ENCODE measurements at regions not wholly inside any gene's neighbourhood (a gene's known extent, or its start where the extent isn't known, plus 50 kb on each side); places are given as distances from the start of the nearest gene placed in this dataset.

- TF ChIP-seq EZH2 (IDR thresholded peaks at IDR 0.05; ENCODE audit: borderline replicate concordance, low read depth, low read length, severe bottlenecking) = no peak
- TF ChIP-seq CTCF (IDR thresholded peaks at IDR 0.05; ENCODE audit: extremely low read depth in 1 of 2, insufficient read depth in 1 of 2, low read depth in 1 of 2, low read length in 2 of 2) = no peak
- no peak for TF ChIP-seq MAX (IDR thresholded peaks at IDR 0.05; ENCODE audit: insufficient read depth, insufficient read length)
- no peak for TF ChIP-seq GATA2 (IDR thresholded peaks at IDR 0.05; ENCODE audit: insufficient read depth, insufficient read length, low read depth, low read length)
- TF ChIP-seq JUN (IDR thresholded peaks at IDR 0.05; ENCODE audit: borderline replicate concordance, insufficient read depth, insufficient read length, low read depth) = no peak
- TF ChIP-seq MYC (IDR thresholded peaks at IDR 0.05; ENCODE audit: low read depth, low read length) = no peak
- TF ChIP-seq POLR2A (IDR thresholded peaks at IDR 0.05; ENCODE audit: low read depth, low read length) = no peak
- no peak for TF ChIP-seq POLR2AphosphoS5 (IDR thresholded peaks at IDR 0.05; ENCODE audit: insufficient read depth, low read depth, low read length)
- TF ChIP-seq FOS (IDR thresholded peaks at IDR 0.05; ENCODE audit: borderline replicate concordance, insufficient read depth, low read length) = no peak
These were observed 77.8 kb downstream of the PDGFA start for GRCh38 chr7:441684-442421.

Data from endothelial cell of umbilical vein (primary cell).